Adrenal gland (tissue), 9 donors: ENCODE measurements at regions not wholly inside any gene's neighbourhood (a gene's known extent, or its start where the extent isn't known, plus 50 kb on each side); places are given as distances from the start of the nearest gene placed in this dataset.

Source experiments
- DNase-seq, 7 donors: peaks; one replicate each; pipeline ENCODE4 v3.0.0-alpha.2; 2019 to 2020
- H3K27ac ChIP-seq, 5 donors: fragments of 200-600 bp; sonication (generic) in 4 of 5; 1 replicate in 3 of 5; 2 replicates in 2 of 5; pipeline versions ENCODE4 v1.5.1 to v1.8.0; 2016 to 2020; ENCODE audit warnings: mild to moderate bottlenecking in 1 of 5
- H3K27me3 ChIP-seq: fragments of 200-600 bp; 2 replicates; pipeline ENCODE4 v1.8.0; 2021
- H3K36me3 ChIP-seq, 2 donors: fragments of 200-600 bp; replicated peaks in 1 of 2; 1 replicate in 1 of 2; 2 replicates in 1 of 2; pipeline versions ENCODE4 v1.5.1 to v1.8.0; 2018 to 2022
- H3K4me1 ChIP-seq, 2 donors: fragments of 200-600 bp; replicated peaks in 1 of 2; 1 replicate in 1 of 2; 2 replicates in 1 of 2; pipeline versions ENCODE4 v1.5.1 to v1.8.0; 2018 to 2021
- H3K4me3 ChIP-seq, 4 donors: fragments of 200-600 bp; sonication (generic) in 3 of 4; one replicate each; pipeline ENCODE4 v1.5.1; 2016 to 2018
- H3K9me3 ChIP-seq, 3 donors: fragments of 200-600 bp; sonication (generic) in 1 of 3; replicated peaks in 1 of 3; 1 replicate in 2 of 3; 2 replicates in 1 of 3; pipeline versions ENCODE4 v1.5.1 to v1.8.0; 2016 to 2021
- POLR2A ChIP-seq, 2 donors: fragments of 450-650 bp; IDR thresholded peaks; one replicate each; pipeline ENCODE4 v1.6.1; 2017; ENCODE audit warnings: antibody characterized with exemption in 2 of 2, mild to moderate bottlenecking in 2 of 2, moderate library complexity in 1 of 2
- WGBS, 4 donors: extraction: QIAGEN DNeasy Blood & Tissue Kit in 2 of 4; methylation state at CpG; one replicate each; pipeline versions ENCODE4 v1.1.5 to v1.1.7; 2013 to 2017; 5-methylcytosine and 5-hydroxymethylcytosine counted together
- intact Hi-C, 2 donors: fragments of 100-400 bp; cut with DNase I; formaldehyde crosslinking; loops; one replicate each; pipeline versions ENCODE4 v1.14.1 to v1.15.0; 2022 to 2023
- TF ChIP-seq, protein P1 (sequence below), 6 experiments: fragments of 450-650 bp in 4 of 6; fragments of 200-600 bp in 2 of 6; sonication (generic) in 1 of 6; IDR thresholded peaks; 1 replicate in 5 of 6; 2 replicates in 1 of 6; pipeline versions ENCODE4 v1.5.1 to v1.8.0; 2016 to 2021; ENCODE audit warnings: antibody characterized with exemption in 6 of 6, mild to moderate bottlenecking in 2 of 6, moderate library complexity in 1 of 6
- donor health status: healthy with polysubstance abuse.
- donor health status: Bipolar disorder and iron deficiency.
- donor health status: DM: yes; HTN: yes; CAD: no.
- donor health status: DM: no; HTN: no; CAD: no.
- donor health status: DM: no; HTN: no; CAD: no.

DNA sequence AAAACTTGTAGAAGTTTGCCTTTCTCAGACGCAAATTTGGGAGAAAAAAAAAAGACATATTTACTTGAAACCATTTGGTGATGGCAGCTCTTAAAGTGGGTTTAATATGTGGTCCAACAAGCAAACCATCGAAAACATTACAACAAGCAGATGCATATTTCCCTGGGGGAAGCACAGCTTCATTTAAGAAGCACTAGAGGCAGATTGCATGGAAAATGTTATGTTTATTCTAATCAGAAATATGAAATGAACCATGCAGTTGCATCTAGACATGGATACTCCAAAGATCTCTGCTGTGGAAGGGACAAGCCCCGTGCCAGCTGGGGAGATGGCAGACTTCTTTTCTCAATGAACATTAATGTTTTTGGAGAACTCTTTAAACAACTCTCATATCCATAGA lies 57.4 kb upstream of the PARVA start:
- peaks cover 0 to 6% (median 0%) of the 10 kb centered on the region in 3 donors for H3K9me3 ChIP-seq
- WGBS, 4 donors: 70 to 76% (median 72%) methylated on average over 3 of the region's 3 CpGs
- TF ChIP-seq POLR2A (IDR thresholded peaks at IDR 0.05): no peak
- TF ChIP-seq, protein P1, sequence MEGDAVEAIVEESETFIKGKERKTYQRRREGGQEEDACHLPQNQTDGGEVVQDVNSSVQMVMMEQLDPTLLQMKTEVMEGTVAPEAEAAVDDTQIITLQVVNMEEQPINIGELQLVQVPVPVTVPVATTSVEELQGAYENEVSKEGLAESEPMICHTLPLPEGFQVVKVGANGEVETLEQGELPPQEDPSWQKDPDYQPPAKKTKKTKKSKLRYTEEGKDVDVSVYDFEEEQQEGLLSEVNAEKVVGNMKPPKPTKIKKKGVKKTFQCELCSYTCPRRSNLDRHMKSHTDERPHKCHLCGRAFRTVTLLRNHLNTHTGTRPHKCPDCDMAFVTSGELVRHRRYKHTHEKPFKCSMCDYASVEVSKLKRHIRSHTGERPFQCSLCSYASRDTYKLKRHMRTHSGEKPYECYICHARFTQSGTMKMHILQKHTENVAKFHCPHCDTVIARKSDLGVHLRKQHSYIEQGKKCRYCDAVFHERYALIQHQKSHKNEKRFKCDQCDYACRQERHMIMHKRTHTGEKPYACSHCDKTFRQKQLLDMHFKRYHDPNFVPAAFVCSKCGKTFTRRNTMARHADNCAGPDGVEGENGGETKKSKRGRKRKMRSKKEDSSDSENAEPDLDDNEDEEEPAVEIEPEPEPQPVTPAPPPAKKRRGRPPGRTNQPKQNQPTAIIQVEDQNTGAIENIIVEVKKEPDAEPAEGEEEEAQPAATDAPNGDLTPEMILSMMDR (IDR thresholded peaks at IDR 0.05): no peak
- H3K27ac ChIP-seq: no peak overlapping the region
- H3K4me1 ChIP-seq: no peaks in the 10 kb centered on the region
- H3K4me3 ChIP-seq: no peak overlapping the region
- H3K27me3 ChIP-seq: no peaks in the 10 kb centered on the region
- H3K36me3 ChIP-seq: no peaks in the 10 kb centered on the region
- intact Hi-C loops: no loop called here
- DNase-seq: no peak

DNA sequence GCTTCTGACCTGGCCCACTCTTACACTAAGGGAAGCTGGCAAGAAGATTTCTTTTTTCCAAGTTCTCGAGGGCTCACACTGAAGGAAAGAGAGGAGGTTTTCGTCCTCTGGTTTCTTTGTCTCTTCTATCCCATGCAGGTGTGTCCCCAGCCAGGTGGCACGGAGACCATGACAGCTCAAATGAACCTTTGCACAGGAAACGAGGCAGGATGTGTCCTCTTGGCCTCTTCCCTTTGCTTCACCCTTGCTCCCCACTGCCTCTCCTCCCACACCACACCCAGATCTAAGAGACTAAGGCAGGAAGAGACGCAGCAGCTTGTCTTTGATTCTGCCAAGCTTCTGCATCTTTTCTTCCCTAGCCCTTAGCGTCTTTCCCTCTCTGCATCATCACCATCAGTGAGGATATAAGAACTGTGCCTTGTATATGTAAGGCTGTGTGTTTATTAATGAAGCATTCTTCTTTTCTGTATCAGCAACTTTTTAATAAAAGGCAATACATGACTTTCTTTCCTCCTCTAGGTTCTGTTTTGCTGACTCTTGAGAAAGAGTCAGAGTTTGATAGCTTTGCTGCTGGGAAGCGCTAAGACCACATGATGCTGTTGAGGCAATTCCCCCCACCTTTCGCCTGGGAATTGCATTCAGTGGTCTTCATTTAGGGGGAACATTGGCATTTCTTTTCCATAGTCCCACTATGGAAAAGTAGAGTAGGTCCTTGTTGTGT lies 56.0 kb upstream of the PARVA start:
- H3K27ac ChIP-seq: no peak overlapping the region
- intact Hi-C loops: no loop called here
- no peak for DNase-seq

DNA sequence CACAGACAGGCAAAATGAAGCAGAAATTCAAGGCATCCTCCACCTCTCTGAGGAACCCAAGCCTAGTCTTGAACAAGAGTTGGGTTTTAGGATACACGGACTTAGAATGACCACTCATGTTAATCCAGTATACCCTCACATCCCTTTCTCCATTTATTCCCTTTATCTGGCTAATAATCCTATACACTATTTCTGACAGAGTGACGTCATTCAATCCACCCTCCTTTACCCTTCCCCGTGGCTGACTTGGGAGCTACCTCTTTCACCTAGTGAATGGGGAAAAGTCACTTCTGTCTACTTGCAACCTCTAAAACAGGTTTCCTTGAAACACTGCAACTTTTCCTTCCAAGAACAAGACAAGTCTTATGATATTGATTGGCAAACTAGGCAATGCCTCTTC lies 52.8 kb upstream of the PARVA start:
- Histone ChIP-seq H3K27me3 (no peaks in the 10 kb centered on the region), H3K9me3 (no peaks in the 10 kb centered on the region)

More for the DNA sequence above, 56.0 kb upstream of the PARVA start:
- Histone ChIP-seq H3K4me3 (no peak overlapping the region), H3K36me3 (no peaks in the 10 kb centered on the region), H3K27me3 (no peaks in the 10 kb centered on the region), H3K9me3 (no peaks in the 10 kb centered on the region), H3K4me1 (no peaks in the 10 kb centered on the region)
- TF ChIP-seq, protein P1 (IDR thresholded peaks at IDR 0.05): no peak
- TF ChIP-seq POLR2A (IDR thresholded peaks at IDR 0.05): no peak
- 74 to 84% (median 80%) methylated on average over 8 of the region's 8 CpGs for WGBS, 4 donors

More for the DNA sequence above, 52.8 kb upstream of the PARVA start:
- H3K4me1 ChIP-seq: no peaks in the 10 kb centered on the region
- H3K27ac ChIP-seq: no peak overlapping the region
- no peaks in the 10 kb centered on the region for H3K36me3 ChIP-seq
- WGBS, 4 donors: 73 to 92% (median 83%) methylated on average over 3 of the region's 3 CpGs
- TF ChIP-seq, protein P1 (IDR thresholded peaks at IDR 0.05): no peak
- TF ChIP-seq POLR2A (IDR thresholded peaks at IDR 0.05): no peak
- intact Hi-C loops: no loop called here
- no peak overlapping the region for H3K4me3 ChIP-seq
- DNase-seq: no peak
